HG03520 (cell line): ENCODE measurements at regions not wholly inside any gene's neighbourhood (a gene's known extent, or its start where the extent isn't known, plus 50 kb on each side); places are given as distances from the start of the nearest gene placed in this dataset.
"Not testable (repeated sequence)": the region's sequence is repeated elsewhere in the genome, so short reads cannot be mapped to it uniquely, and the experiment has no call there.

Source experiments
- ATAC-seq: cut with Tn5 transposase; IDR thresholded peaks from one replicate; pipeline ENCODE4 v1.9.1; 2021; ENCODE audit warnings: mild to moderate bottlenecking, moderate library complexity; ENCODE audit not compliant: unreplicated experiment

DNA sequence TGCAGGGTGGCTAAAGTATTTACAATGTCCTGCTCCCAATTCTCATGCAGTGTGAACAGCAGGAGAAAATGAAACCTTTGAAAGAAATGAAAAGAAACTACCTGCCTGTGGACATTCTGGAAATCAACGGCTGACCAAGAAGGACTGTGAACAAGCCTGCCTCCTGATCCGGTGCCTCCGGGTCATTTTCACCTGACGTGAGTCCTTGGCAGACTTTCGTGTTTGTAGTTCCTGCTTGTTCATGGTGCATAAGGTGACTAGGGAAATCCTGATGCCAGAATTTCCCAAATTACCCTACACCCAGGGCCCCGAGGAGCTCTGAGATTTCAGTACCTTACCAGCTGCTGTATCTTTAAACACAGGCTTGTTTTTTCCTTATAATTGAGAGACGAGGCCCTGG lies 317.5 kb downstream of the TLE1 start:
- ATAC-seq, result no peak

DNA sequence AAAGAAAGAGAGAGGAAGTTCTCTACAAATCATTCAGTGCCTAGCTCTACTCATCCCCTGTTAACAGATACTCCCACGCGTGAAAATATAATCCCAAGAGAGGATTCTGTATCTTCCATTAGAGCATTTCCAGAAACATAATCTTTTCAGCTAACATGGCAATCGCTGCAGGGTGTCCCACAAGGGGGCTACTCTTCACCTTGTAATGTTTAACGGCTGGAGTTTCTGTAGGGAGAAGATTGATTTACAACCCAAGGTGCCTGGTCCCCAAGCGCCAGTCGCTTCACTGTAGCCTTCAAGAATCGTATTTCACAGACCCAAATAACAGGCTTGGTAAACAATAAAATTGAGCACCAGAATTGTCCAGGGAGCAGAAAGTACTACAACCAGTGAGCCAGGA lies 318.7 kb downstream of the TLE1 start:
- no peak for ATAC-seq

DNA sequence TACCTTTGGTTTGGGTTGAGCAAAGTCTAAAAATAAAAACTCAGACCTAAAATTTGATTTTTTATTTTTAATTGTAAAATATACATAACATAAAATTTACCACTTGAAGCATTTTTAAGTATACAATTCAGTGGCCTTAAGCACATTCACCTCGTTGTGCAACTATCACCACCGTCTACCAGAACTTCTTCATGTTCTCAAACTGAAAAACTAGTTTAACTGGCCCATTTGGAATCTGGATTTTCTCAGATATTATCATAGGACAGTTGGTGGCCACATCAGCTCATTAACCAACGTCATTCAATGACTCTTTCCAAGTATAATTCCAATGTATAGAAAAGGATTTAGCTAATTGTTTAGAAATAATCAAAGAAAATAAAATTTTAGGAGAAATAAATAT lies 319.3 kb downstream of the TLE1 start:
- no peak for ATAC-seq

DNA sequence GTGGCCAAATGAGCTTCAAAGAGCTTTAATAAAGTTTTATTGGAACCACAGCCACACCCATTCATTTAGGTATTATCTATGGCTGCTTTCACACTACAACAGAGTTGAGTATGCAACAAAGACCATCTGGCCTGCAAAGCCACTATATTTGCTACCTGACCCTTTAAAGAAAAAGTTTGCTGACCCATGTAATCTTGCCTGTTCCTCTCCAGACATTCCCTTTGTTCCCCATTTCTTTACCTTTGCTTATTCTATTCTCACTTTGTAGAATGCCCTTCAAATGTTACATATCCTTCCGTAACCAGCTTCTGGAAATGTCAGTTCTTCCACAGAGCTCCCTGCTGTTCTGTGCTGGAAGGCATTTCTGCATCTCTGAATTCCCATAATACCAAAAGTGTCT lies 320.2 kb downstream of the TLE1 start:
- no peak for ATAC-seq

DNA sequence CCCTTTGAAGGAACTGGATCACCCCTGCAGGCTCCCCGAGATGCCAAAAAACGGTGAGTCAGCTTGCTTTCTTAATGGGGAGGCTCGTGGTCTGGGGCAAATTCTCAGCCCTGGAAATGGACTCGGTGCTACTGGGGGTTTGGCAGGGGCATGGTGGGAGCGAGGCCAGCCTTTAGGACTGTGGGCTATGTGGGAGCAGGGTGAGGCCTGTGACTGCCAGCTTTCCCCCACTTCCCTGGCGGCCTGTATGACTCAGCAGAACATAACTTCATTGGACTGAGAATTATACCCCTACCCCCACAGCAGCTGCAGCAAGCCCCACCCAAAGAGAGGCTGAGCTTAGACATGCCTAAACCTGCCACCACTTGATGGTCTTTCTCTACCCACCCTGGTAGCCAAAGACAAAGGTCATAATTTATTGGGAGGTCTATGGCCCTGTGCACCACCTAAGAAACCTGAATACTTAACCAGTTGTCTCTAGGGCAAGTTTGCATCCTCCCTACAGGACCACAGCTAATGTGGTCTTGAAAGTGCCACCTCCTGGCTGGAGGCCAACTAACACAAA lies 325.3 kb downstream of the TLE1 start:
- no peak for ATAC-seq

DNA sequence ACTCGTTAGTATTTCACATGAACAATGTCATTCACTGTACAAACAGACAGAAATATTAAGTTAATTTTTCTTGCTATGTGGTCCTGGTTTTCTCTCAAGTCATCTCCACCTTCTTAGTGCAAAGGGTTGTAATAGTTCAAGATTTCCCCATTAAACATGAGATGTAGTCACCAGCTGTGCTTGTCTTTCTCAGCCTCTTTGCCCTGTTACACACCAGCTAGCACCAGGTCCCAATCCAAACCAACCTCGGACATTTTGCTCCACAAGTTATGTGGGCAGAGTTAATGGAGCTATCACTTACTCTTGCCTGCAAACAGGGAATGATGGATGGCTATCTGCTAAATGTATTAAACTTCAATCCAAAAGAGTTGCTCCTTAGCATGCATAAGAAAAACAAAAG lies 328.1 kb downstream of the TLE1 start:
- no peak for ATAC-seq

DNA sequence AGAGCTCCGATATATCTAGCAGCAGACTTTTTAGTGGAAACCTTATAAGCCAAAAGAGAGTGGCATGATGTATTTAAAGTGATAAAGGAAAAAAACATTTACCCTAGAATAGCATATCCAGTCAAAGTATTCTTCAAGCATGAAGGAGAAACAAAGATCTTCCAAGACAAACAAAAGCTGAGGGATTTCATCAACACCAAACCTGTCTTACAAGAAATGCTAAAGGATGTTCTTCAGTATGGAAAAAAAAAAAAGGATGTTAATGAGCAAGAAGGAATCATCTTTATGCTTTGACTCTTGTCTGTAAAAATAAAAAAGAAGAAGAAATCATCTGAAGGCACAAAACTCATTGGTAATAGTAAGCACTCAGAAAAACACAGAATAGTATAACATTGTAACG lies 338.2 kb downstream of the TLE1 start:
- no peak for ATAC-seq

DNA sequence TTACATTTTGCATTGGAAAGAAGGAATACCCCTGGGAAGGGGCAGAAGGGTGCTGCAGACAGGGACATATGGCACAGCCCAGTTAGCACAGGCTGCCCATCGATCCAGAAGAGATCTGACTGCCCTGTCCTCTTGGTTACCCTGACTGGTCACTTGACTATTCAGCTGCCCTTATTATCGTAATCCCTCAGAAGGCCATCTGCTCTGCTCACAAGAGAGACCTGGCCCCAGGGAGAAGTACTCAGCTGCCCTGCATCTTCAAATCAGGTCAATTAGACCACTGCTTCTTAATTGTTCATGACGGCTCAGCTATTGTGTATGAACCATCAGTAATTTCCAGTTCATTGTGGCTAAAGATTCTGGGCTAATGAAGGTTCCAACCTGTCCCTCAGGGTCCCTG lies 345.0 kb downstream of the TLE1 start:
- ATAC-seq, result no peak

DNA sequence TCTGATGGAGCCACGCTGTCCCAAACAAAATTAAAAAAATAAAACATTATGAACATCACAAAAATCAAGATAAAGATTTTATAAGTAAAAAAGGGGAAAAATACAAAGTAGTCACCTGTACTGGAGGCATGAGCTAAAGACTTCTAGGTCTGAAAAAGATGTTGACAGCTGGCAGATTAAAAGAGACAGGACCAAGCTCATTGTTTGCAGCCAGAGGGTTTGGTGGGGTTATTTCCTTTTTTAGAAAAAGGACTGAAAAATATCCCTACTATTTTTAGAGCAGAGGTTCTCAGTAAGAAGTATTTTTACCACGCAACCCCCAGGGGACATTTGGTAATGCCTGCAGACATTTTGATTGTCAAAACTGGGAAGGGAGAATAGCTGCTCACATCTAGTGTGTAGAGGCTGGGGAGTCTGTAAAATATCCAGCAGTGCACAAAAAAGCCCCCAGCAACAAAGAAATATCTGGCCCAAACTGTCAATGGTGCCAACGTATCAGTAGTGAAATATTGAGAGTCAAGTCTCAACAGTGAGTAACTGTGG lies 353.4 kb downstream of the TLE1 start:
- no peak for ATAC-seq

DNA sequence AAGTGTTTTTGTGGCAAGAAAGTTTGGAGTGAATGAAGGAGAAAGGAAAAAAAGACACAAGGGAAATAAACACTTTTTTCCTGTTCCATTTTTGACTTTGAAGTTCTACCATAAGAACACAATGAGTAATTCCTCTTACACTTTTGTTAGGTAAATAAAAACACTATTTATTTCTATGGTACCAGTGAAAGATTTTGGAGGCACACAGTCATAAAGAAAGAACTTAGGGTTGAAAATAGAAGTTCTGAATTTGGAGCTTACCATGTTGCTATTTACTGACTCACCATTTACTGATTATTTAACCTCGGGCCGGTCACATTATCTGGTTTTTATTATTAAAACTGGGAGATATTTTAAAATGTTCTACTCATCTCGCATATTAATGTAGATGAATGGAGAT lies 367.8 kb downstream of the TLE1 start:
- ATAC-seq, result no peak

DNA sequence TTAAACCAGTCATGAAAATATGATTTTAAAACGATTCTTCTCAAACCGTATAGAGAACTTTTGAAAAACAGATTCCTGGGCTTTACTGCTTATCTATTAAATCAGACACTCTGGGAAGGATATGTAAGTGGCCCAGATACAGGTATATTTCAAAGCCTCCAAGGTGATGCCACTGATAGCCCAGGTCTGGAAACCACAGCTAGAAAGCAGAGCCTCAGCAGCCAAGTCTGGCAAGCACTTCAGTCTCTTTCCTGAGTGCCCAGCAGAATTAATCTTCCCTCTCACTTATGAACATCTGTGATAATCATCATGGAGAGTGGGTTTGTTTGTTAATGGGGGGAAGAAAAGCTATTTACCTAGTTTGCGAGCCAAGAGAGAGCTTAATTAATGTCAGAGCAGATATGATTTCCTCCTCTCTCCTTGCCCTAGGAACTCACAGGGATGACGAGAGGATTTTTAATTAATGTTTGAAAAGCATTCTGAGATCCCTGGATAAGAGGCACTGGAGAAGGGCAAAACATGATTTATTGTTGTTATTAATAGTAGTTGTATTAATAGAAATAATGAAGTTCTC lies 368.4 kb downstream of the TLE1 start:
- no peak for ATAC-seq

DNA sequence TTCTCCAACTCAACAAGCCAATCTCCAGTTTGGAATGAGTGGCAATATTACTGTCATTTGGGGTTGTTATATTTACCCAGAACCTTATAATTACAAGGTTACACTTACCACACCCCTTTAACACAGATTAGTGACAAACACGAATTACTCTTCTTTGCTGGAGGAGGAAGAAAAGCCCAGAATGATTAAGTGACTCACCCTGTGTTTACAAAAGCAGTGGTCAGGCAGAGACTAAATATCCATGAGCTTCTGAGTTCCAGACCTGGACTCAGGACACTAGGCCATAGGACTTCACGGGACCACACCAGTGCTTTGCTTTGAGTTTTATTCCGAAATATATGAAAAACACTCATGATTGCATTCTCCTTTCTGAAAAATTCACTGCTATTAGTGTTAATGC lies 370.8 kb downstream of the TLE1 start:
- ATAC-seq, result no peak

DNA sequence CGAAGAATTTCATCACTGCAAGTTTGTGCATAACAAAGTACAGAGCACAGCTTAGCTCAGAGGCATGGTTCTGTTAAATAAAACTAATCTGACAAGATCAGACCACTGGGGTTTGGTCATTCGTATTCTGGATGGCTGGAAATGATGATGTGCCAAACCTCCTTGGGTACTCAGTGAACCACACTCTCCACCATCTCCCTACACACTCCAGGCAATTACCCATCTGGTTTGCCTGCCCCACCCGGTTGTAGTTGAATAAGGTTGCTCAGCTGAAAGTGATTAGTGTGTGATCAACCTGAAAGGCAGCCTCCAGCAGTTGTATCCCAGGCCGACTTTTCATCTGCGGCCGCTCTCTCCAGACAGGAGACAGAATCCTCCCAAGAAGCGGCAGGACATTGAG lies 371.4 kb downstream of the TLE1 start:
- ATAC-seq, result no peak

DNA sequence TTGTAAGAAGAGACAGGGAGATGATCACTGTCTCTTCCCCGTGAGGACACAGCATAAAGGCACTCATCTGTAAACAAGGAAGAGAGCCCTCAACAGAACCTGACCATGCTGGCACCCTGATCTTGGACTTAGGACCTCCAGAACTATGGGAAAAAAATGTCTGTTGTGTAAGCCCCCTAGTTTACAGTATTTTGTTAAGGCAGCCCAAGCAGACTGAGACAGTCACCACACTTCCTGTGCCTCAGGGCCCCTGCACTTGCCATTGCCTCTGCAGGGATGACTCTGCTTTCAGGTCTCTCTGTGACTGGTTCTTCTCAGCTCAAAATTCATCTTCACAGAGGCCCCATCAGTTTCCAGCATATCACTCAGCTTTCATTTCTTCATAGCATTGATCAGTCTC lies 372.1 kb downstream of the TLE1 start:
- ATAC-seq, result no peak

DNA sequence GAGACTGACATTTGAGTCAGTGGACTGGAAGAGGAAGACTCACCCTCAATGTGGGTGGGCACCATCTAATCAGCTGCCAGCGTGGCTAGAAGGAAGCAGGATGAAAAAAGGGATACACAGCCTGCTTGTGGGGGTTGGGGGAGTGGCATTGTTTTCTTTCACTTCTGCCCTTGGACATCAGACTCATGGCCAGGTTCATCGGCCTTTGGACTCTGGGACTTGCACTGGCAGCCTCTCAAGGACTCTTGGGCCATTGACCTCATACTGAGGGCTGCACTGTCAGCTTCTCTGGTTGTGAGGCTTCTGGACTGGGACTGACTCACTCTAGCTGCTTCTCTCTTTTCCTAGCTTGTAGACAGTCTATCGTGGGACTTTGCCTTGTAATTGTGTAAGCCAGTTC lies 374.9 kb downstream of the TLE1 start:
- no peak for ATAC-seq

DNA sequence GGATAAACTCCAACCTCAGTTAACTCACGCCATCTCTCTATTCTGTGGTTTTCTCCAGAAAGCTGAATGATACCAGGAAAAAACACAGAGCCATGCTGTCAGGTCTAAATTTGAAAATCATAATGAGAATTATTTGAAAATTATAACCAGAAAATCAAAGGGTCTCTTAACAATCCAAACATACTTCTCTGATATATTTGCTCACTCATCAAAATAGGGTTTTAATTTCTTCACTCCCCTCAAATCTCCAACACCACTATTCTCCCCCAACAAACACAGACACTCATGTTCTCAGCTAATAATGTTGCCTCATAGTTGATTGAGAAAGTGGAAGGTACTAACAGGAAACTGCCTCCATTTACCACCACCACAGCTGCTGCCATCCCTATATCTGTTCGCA lies 375.5 kb downstream of the TLE1 start:
- ATAC-seq, result no peak

DNA sequence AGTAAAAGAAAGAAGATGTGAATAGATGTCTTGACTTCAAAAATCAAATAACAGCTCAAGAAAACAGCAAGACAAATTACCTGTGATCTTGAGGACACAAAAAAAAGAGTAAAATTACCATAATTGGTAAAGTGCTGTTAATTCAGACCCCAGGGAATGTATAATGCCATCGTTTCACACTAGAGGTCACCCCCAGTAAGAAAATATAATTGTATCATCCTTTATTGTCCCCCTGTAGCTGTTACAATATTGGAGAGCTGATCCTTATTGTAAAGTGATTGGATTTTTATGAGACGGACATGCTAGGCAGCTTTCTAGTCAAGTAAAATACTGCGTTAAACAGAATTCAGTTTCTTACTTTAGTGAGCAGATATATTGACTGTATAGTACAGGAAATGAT lies 377.0 kb downstream of the TLE1 start:
- no peak for ATAC-seq

DNA sequence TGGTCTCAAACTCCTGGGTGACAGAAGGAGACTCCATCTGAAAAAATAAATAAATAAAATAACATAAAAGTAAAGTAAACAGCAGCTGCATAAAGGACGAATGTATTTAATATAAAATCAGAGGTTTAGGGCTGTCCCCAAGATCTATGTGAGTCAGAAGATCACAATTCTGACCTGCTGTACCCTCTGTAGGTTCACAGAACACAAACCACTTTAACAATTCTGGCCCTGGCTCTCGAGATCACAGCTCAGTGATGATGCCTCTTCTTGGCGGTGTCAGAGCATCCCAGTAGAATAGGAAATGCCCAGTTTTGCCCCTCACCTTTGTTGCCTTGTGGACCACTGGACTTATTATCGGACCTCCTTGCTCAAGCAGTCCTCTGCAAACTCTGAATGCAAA lies 380.9 kb downstream of the TLE1 start:
- no peak for ATAC-seq

DNA sequence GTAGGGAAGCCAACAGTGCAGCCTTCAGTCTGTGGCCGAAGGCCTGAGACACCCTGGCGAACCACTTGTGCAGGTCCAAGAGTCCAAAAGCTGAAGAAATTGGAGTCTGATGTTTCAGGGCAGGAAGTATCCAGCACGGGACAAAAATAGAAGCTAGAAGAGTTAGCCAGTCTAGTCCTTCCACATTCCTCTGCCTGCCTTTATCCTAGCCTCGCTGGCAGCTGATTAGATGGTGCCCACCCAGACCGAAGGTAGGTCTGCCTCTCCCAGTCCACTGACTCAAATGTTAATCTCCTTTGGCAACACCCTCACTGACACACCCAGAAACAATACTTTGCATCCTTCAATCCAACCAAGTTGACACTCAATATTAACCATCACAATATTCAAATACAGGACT lies 381.6 kb downstream of the TLE1 start:
- ATAC-seq, result not testable (repeated sequence)

DNA sequence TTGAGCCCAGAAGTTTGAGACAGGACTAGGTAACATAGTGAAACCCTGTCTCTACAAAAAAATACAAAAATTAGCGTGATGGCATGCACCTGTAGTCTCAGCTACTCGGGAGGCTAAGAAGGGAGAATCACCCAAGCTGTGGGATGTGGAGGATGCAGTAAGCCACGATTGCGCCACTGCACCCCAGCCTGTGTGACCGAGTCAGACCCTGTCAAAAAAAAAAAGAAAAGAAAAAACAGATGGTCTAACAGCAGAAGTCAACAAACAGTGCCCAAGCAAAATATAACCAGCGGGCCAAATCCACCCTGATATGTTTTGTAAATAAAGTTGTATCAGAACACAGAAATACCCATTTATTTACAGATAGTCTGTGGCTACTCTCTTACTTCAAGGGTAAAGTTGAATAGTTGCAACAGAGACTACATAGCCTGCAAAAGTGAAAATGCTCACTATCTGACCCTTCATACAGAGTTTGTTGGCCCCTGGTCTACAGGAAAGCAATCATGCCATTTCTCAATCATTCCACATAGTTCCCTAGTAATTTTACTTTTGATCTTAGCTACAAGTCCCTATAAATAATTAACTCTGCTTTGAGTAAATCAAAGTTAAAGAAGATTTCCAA lies 383.7 kb downstream of the TLE1 start:
- no peak for ATAC-seq

DNA sequence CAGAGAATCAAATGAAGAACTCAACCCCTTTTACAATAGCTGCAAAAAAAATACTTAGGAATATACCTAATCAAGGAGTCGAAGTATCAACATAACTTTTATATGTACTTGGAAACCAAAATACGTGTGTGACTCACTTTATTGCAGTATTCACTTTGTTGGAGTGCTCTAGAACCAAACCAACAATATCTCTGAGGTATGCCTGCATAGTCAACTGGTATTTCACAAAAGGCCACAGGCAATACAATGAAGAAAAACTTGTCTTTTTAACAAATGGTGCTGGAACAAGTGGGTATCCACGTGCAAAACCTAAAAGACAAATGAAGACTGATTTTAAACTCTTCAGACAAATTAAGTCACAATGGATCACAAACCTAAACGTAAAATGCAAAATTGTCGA lies 385.7 kb downstream of the TLE1 start:
- no peak for ATAC-seq

DNA sequence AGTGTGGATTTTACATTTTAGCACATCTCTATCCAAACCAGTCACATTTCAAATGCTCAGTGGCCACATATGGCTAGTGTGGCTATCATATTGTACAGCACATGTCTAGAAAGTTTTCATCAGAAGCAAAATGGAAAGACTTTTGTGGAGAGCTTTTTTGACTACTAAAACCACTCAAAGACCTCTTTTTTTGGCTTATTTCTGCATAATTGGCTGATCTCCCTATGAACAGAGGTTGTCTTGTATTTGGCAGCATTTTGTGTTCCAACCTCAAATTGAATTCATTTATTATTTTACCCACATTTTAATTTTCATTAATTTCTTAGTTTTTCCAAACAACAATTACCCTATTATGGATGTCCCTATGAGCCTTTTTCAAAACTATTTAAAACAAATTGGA lies 395.7 kb downstream of the TLE1 start:
- no peak for ATAC-seq
